Stomach (tissue), 8 donors: ENCODE measurements at regions not wholly inside any gene's neighbourhood (a gene's known extent, or its start where the extent isn't known, plus 50 kb on each side); places are given as distances from the start of the nearest gene placed in this dataset.

Source experiments
- DNase-seq, 2 donors: peaks; one replicate each; pipeline versions ENCODE4 v3.0.0 to v3.0.0-alpha.2; 2013 to 2019
- H3K27ac ChIP-seq, 5 donors: fragments of 200-600 bp in 4 of 5; sonication (generic) in 4 of 5; one replicate each; pipeline ENCODE4 v1.5.1; 2013 to 2019; ENCODE audit warnings: mild to moderate bottlenecking in 1 of 5, moderate library complexity in 1 of 5
- H3K27me3 ChIP-seq, 3 donors: fragments of 200-600 bp; sonication (generic); one replicate each; pipeline ENCODE4 v1.5.1; 2017 to 2019; ENCODE audit warnings: mixed run types in 1 of 3
- H3K36me3 ChIP-seq, 4 donors: fragments of 200-600 bp; sonication (generic); 1 replicate in 3 of 4; 2 replicates in 1 of 4; pipeline ENCODE4 v1.5.1; 2016 to 2019
- H3K4me1 ChIP-seq, 4 donors: fragments of 200-600 bp; sonication (generic); one replicate each; pipeline ENCODE4 v1.5.1; 2016 to 2019
- H3K4me3 ChIP-seq, 4 donors: fragments of 200-600 bp; sonication (generic) in 3 of 4; one replicate each; pipeline ENCODE4 v1.5.1; 2016 to 2019; ENCODE audit warnings: mild to moderate bottlenecking in 1 of 4
- H3K9me3 ChIP-seq, 4 donors: fragments of 200-600 bp; sonication (generic); one replicate each; pipeline ENCODE4 v1.5.1; 2016 to 2019
- EP300 ChIP-seq: sonication (generic); formaldehyde crosslinking; IDR thresholded peaks from one replicate; pipeline ENCODE4 v1.6.1; 2017; ENCODE audit warnings: antibody characterized with exemption
- POLR2A ChIP-seq, 4 donors: fragments of 450-650 bp; IDR thresholded peaks; one replicate each; pipeline ENCODE4 v1.6.1; 2016; ENCODE audit warnings: antibody characterized with exemption in 4 of 4, control low read depth in 2 of 4, mild to moderate bottlenecking in 1 of 4, moderate library complexity in 1 of 4
- POLR2AphosphoS5 ChIP-seq, 3 donors: sonication (generic); formaldehyde crosslinking; IDR thresholded peaks; one replicate each; pipeline ENCODE4 v1.6.1; 2016; ENCODE audit warnings: antibody characterized with exemption in 3 of 3
- WGBS, 5 donors: extraction: QIAGEN DNeasy Blood & Tissue Kit in 3 of 5; methylation state at CpG; one replicate each; pipeline versions ENCODE4 v1.1.5 to v1.1.7; 2013 to 2018; 5-methylcytosine and 5-hydroxymethylcytosine counted together
- intact Hi-C: fragments of 100-400 bp; cut with DNase I; formaldehyde crosslinking; loops from one replicate; pipeline ENCODE4 v1.15.1; 2023; ENCODE audit warnings: low total_unique reads
- TF ChIP-seq, protein P1 (sequence below), 7 experiments: fragments of 450-650 bp in 4 of 7; fragments of 200-600 bp in 3 of 7; sonication (generic) in 3 of 7; IDR thresholded peaks; one replicate each; pipeline ENCODE4 v1.5.1; 2016 to 2019; ENCODE audit warnings: antibody characterized with exemption in 7 of 7, control low read depth in 2 of 7, mild to moderate bottlenecking in 1 of 7
- donor health status: healthy with polysubstance abuse.
- donor health status: Bipolar disorder and iron deficiency.
- donor health status: healthy.

DNA sequence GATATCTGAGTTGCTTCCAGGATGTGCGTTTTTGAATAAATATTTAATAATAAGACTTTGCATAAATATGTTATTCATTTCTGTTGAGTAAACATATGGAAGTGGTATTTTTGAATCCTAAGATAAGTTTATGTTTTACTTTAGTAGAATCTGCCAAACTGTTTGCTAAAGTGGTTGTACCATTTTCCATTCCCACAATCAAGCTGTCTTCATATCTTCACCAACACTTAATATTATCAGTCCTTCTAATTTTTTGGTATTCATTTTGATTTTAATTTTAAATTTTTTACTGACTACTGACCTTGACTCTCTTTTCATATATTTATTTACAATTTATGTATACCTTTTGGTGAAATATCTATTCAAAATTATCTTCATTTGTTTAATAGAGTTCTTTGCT lies 293.9 kb upstream of the PTCHD4 start:
- H3K27ac ChIP-seq, result no peak overlapping the region
- TF ChIP-seq EP300 (no peak), POLR2AphosphoS5 (IDR thresholded peaks at IDR 0.05) (no peak), POLR2A (IDR thresholded peaks at IDR 0.05) (no peak)
- TF ChIP-seq, protein P1, sequence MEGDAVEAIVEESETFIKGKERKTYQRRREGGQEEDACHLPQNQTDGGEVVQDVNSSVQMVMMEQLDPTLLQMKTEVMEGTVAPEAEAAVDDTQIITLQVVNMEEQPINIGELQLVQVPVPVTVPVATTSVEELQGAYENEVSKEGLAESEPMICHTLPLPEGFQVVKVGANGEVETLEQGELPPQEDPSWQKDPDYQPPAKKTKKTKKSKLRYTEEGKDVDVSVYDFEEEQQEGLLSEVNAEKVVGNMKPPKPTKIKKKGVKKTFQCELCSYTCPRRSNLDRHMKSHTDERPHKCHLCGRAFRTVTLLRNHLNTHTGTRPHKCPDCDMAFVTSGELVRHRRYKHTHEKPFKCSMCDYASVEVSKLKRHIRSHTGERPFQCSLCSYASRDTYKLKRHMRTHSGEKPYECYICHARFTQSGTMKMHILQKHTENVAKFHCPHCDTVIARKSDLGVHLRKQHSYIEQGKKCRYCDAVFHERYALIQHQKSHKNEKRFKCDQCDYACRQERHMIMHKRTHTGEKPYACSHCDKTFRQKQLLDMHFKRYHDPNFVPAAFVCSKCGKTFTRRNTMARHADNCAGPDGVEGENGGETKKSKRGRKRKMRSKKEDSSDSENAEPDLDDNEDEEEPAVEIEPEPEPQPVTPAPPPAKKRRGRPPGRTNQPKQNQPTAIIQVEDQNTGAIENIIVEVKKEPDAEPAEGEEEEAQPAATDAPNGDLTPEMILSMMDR (IDR thresholded peaks at IDR 0.05), result no peak
- intact Hi-C loops, result no loop called here
- H3K27me3 ChIP-seq, result no peaks in the 10 kb centered on the region
- 28 to 53% (median 41%) methylated on average over 1 of the region's 1 CpG for WGBS, 5 donors
- no peaks in the 10 kb centered on the region for H3K36me3 ChIP-seq
- H3K9me3 ChIP-seq, result peaks cover 0 to 14% (median 6%) of the 10 kb centered on the region in 4 donors
- no peak overlapping the region for H3K4me3 ChIP-seq
- H3K4me1 ChIP-seq, result no peaks in the 10 kb centered on the region
- no peak for DNase-seq

DNA sequence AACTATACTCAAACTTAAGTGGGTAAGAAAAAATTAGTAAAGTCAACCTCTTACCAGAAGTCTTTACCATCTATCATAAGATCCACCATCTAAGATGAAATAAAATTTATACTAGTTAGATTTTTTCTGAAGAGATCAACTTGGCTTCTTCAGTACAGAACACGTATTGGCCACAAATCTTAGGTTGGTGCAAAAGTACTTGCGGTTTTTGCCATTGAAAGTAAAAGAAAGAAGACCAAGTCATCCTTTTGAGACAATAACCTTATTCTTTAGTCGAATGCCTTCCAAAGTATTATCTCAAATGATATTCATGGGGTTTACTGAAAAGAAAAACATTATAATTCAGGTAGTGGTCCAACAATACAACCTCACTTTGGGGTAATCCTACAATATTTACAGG lies 292.6 kb upstream of the PTCHD4 start:
- no peak overlapping the region for H3K27ac ChIP-seq
- 78 to 89% (median 85%) methylated on average over 3 of the region's 3 CpGs for WGBS, 5 donors
- TF ChIP-seq, protein P1 (IDR thresholded peaks at IDR 0.05), result no peak
- no peak for TF ChIP-seq POLR2AphosphoS5 (IDR thresholded peaks at IDR 0.05)
- TF ChIP-seq POLR2A (IDR thresholded peaks at IDR 0.05), result no peak
- no peak for TF ChIP-seq EP300
- H3K4me3 ChIP-seq, result no peak overlapping the region
- H3K4me1 ChIP-seq, result no peaks in the 10 kb centered on the region
- intact Hi-C loops, result no loop called here
- no peaks in the 10 kb centered on the region for H3K36me3 ChIP-seq
- no peaks in the 10 kb centered on the region for H3K27me3 ChIP-seq
- H3K9me3 ChIP-seq, result peaks cover 0 to 14% (median 6%) of the 10 kb centered on the region in 4 donors
- DNase-seq, result no peak

DNA sequence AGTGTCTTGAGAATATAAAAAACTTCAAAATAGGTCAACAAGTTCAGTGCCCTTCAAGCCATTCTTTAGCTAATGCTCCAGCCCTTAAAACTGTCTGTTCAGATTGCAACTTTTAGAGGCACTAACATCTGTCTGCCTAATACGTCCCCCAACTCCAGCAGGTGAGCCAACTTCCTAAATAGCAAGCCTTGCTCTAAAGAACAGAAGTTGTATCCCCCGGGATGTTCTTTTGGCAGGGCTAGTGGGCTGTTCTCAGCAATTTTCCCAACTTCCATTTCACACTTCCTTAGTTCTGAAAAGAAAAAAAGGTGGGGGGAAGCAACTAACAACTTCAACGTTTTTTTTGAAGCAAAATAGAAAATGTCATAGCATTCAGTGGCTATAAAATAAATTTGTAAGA lies 290.0 kb upstream of the PTCHD4 start:
- H3K27ac ChIP-seq, result no peak overlapping the region
- intact Hi-C loops, result no loop called here
- peak in 1 of 2 donors; percentile 57 for DNase-seq
- no peaks in the 10 kb centered on the region for H3K4me1 ChIP-seq
- TF ChIP-seq POLR2A (IDR thresholded peaks at IDR 0.05) (no peak), POLR2AphosphoS5 (IDR thresholded peaks at IDR 0.05) (no peak), EP300 (no peak)
- TF ChIP-seq, protein P1 (IDR thresholded peaks at IDR 0.05), result no peak
- peaks cover 0 to 14% (median 6%) of the 10 kb centered on the region in 4 donors for H3K9me3 ChIP-seq
- no peaks in the 10 kb centered on the region for H3K36me3 ChIP-seq
- no peaks in the 10 kb centered on the region for H3K27me3 ChIP-seq
- H3K4me3 ChIP-seq, result no peak overlapping the region
- 53 to 69% (median 59%) methylated on average over 3 of the region's 3 CpGs for WGBS, 5 donors

DNA sequence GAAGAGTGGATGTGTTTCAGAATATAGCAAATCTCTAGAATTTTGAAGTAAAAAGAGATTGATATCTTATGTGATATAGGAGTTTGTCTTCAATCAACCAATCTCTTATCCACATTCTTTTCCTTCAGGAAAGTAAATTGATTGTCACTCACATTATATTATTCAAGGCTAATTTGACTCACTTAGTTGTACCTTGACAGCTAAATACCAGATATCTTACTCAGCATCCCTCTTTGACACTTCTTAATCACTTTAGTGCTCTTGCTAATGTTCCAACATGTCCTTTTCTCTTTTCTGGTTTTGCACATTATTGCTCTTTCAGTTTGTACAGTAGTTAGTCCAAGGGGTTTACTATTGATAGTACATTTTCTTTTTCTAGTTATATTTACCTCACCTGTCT lies 286.9 kb upstream of the PTCHD4 start:
- TF ChIP-seq POLR2AphosphoS5 (IDR thresholded peaks at IDR 0.05) (no peak), EP300 (no peak), POLR2A (IDR thresholded peaks at IDR 0.05) (no peak)
- TF ChIP-seq, protein P1 (IDR thresholded peaks at IDR 0.05), result no peak
- Histone ChIP-seq H3K4me1 (no peaks in the 10 kb centered on the region), H3K27ac (no peak overlapping the region), H3K9me3 (peaks cover 0 to 8% (median 2%) of the 10 kb centered on the region in 4 donors), H3K4me3 (no peak overlapping the region), H3K36me3 (no peaks in the 10 kb centered on the region), H3K27me3 (no peaks in the 10 kb centered on the region)
- no peak for DNase-seq
- intact Hi-C loops, result no loop called here
